ENCODE measurements at regions not wholly inside any gene's neighbourhood (a gene's known extent, or its start where the extent isn't known, plus 50 kb on each side); places are given as distances from the start of the nearest gene placed in this dataset.
"Not testable (repeated sequence)": the region's sequence is repeated elsewhere in the genome, so short reads cannot be mapped to it uniquely, and the experiment has no call there.

DNA sequence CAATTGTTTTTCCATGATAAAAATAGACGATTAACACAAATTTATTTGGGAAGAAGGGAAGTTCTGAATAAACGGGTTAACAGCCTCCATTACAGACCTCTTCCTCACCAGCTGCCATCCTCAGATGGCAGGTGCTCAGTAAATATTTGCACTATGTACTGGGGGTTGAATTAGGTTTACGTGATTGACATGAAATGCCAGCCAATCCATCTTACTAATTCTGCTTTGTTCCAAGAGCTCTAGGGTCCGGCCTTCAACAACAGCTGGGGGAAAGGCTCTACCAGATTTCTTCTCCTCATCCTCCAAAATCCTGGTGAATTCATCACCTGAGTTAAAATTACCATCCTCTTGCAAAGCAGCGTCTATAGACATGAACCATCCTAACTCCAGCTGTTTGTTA is 104.6 kb downstream of the MTX3 start:
- H3K4me3 ChIP-seq (ENCODE audit: low read depth, low read length) = no peak overlapping the region
- DNase-seq (ENCODE audit: low read depth) = no peak
- TF ChIP-seq, protein P1, sequence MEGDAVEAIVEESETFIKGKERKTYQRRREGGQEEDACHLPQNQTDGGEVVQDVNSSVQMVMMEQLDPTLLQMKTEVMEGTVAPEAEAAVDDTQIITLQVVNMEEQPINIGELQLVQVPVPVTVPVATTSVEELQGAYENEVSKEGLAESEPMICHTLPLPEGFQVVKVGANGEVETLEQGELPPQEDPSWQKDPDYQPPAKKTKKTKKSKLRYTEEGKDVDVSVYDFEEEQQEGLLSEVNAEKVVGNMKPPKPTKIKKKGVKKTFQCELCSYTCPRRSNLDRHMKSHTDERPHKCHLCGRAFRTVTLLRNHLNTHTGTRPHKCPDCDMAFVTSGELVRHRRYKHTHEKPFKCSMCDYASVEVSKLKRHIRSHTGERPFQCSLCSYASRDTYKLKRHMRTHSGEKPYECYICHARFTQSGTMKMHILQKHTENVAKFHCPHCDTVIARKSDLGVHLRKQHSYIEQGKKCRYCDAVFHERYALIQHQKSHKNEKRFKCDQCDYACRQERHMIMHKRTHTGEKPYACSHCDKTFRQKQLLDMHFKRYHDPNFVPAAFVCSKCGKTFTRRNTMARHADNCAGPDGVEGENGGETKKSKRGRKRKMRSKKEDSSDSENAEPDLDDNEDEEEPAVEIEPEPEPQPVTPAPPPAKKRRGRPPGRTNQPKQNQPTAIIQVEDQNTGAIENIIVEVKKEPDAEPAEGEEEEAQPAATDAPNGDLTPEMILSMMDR (IDR thresholded peaks at IDR 0.05; ENCODE audit: low read depth, low read length, missing control alignments) = no peak
- in situ Hi-C loops (cut with HindIII; ENCODE audit: low sequenced_read_pairs) = no loop called here

DNA sequence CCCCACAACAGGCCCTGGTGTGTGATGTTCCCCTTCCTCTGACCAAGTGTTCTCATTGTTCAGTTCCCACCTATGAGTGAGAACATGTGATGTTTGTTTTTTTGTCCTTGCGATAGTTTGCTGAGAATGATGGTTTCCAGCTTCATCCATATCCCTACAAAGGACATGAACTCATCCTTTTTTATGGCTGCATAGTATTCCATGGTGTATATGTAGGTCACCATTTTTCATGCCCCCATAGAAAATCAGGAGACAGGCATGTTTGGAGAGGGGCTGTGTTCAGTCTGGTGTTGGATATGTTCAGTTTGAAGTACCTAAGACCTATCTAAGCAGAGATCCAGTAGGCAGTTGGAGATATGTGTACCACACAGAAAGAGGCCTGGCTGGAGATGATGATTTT is 111.2 kb downstream of the MTX3 start:
- DNase-seq (ENCODE audit: low read depth); in situ Hi-C loops (cut with HindIII; ENCODE audit: low sequenced_read_pairs); H3K4me3 ChIP-seq (ENCODE audit: low read depth, low read length): not testable (repeated sequence)

DNA sequence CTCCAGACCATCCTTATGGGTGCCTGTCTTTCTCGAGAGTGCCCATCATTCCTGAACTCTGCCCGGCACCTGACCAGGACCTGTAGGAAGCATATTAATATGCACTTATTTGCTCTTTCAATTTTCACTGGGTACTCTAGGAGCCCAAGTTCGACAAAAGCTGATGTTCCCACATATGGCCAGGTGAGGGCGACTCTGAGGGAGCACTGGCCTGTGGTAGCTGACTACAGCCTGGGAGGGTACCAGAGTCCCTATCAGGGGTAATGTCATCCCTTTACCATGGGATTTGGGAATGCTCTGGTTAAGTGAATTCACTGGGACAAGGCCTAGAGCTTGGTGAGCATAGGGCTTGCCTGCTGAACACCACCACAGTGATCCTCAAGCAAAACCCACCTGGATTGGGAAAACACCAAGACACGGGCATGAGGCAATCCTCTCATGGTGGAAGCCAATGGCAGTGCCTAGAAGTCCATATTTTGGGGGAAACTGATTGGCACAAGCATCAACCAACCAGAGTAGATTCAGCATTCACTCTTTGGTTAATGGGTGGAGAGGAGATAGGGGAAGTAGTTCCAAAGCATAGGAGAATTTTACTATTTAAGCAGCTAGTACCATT is 112.2 kb downstream of the MTX3 start:
- H3K4me3 ChIP-seq (ENCODE audit: low read depth, low read length) = no peak overlapping the region
- TF ChIP-seq, protein P1 (IDR thresholded peaks at IDR 0.05; ENCODE audit: low read depth, low read length, missing control alignments) = peak; percentile 27
- in situ Hi-C loops (cut with HindIII; ENCODE audit: low sequenced_read_pairs) = no loop called here
- no peak for DNase-seq (ENCODE audit: low read depth)

DNA sequence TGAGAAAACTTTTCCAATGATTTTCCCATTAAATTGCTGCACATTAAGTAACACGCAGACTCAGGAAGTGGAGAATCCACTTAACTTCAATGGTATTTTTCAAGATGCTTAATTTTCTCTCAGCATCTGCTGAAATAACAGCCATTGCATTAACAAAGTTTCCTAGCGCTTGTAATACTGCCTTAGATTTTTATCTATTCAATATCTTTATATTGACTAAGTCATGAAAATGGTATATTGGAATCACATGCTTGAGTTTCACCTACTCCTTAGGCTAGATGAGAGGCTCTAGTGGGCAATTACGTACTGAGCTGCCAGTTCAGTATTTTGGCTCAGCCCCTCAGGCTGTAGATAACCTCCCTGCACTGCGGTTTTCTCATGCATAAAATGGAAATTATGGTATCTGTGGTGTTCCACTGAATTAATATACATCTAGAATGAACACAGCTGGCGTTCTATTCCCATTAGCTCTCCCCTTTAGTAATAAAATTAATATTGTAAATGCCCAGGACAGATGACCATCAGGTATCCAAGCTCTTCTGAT is 112.9 kb downstream of the MTX3 start:
- in situ Hi-C loops (cut with HindIII; ENCODE audit: low sequenced_read_pairs) = no loop called here
- H3K4me3 ChIP-seq (ENCODE audit: low read depth, low read length) = no peak overlapping the region
- no peak for DNase-seq (ENCODE audit: low read depth)
- TF ChIP-seq, protein P1 (IDR thresholded peaks at IDR 0.05; ENCODE audit: low read depth, low read length, missing control alignments) = no peak

DNA sequence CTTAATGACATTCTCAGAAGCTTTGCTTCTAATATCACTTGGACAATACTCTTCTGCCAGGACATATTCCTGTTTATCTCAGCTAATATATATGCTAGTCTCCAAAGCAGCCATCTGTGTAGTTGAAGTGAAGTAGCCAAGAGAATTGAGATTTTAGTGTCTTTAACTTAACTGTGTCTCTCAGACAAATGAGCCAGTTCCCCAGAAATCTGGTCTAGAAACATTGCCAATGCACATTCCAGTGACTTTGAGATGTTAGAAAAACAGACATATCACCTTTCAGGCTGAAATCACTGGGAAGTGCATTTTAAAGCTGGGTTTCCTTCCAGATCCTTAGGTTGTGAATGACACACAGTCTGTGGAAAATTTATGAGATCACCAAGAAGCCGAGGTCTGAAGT is 114.6 kb downstream of the MTX3 start:
- in situ Hi-C loops (cut with HindIII; ENCODE audit: low sequenced_read_pairs) = no loop called here
- H3K4me3 ChIP-seq (ENCODE audit: low read depth, low read length) = no peak overlapping the region
- TF ChIP-seq, protein P1 (IDR thresholded peaks at IDR 0.05; ENCODE audit: low read depth, low read length, missing control alignments) = no peak
- no peak for DNase-seq (ENCODE audit: low read depth)

DNA sequence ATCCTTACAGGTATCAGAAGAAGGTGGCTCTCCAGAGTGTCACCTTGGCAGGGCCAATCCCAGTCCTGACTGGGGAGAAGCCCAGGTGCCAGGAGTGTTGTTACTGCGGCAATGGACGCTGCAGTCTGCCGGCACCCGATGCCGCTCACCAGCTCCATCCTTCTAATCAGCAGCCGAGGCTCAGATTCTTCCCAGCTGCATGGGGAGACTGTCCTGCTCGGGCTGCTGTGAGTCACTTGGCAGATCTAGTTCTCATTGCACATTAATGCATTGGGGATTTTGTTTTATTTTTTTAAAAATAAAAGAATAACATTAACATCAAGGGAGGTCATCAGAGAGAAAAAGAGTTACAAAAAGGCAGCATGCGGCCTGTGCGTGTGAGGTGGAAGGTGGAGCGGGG is 115.8 kb downstream of the MTX3 start:
- no peak for DNase-seq (ENCODE audit: low read depth)
- TF ChIP-seq, protein P1 (IDR thresholded peaks at IDR 0.05; ENCODE audit: low read depth, low read length, missing control alignments) = no peak
- no peak overlapping the region for H3K4me3 ChIP-seq (ENCODE audit: low read depth, low read length)
- in situ Hi-C loops (cut with HindIII; ENCODE audit: low sequenced_read_pairs) = no loop called here

DNA sequence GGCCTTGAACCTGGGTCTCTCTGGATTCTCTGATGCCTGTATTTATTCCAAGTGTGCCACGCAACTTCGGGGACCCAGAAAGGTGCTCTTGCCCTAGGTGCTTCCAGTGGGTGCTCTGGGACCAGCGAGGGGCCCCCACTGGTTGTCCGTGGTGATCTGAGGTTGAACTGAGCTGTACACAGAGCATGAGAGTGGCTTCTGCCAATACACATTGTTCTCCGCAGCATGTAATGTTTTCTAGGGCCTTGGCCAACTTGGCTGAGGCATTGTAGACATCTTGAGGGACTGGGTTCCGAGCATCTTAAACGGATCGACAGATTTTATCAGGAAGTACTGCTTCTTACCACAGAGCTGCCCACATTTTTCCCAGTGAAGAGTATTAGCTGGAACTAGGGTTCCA is 117.9 kb downstream of the MTX3 start:
- H3K4me3 ChIP-seq (ENCODE audit: low read depth, low read length) = no peak overlapping the region
- in situ Hi-C loops (cut with HindIII; ENCODE audit: low sequenced_read_pairs) = no loop called here
- TF ChIP-seq, protein P1 (IDR thresholded peaks at IDR 0.05; ENCODE audit: low read depth, low read length, missing control alignments) = no peak
- DNase-seq (ENCODE audit: low read depth) = no peak
